ENCODE measurements at regions not wholly inside any gene's neighbourhood (a gene's known extent, or its start where the extent isn't known, plus 50 kb on each side); places are given as distances from the start of the nearest gene placed in this dataset.

DNA sequence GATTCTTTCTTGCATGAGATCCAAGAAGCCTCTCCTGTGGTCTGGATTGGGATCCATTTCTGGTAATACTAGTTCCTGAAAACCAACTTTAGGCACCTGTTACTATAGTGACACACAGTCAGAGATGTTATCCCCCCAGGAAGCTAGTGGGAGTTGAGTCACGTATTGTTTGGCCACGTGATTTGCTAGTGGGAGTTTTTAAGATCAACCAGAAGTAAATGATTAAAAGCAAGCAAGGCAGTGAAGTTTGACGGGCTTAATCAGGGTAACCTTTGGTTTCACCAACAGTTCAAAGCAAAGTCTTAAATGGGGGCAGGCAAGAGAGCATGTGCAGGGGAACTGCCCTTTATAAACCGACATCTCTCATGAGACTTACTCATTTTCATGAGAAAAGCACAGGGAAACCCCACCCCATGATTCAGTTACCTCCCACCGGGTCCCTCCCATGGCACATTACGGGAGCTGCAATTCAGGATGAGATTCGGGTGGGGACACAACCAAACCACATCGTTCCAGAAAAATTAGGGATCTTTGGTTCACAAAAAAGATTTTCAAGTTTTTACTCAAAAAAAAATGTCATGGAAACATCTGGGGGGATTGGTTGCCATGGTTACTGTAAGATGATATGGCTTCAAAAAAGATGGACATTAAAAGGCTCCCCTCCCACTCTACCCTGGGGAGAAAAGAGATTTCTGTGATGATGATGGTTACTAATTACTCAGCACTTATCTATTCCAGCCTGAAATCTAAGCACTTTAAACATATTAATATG lies 483.1 kb upstream of the ERCC4 start:
- H3K36me3 ChIP-seq: no peaks in the 10 kb centered on the region
- H3K9me3 ChIP-seq: no peaks in the 10 kb centered on the region
- intact Hi-C loops (cut with DNase I): no loop called here

DNA sequence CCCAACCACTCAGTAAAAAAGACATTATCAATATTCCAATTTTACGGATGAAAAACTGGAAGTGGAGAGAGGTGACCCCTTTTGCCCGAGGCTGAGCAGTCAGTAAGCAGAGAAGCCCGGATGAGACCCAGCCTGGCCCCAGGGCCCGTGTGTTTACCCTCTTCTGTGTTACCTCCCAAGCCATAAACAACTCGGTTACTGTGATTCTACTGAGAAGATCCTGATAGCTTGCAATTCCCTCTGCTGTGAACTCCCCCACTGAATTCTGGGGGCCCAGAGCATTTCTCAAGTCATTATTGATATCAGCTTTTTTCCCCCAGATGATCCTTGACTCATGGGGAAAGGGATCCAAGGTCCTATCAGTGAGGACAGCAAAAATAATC lies 482.6 kb upstream of the ERCC4 start:
- intact Hi-C loops (cut with DNase I): no loop called here
- Histone ChIP-seq H3K4me3 (no peak overlapping the region), H3K27me3 (no peaks in the 10 kb centered on the region), H3K9me3 (no peaks in the 10 kb centered on the region), H3K36me3 (no peaks in the 10 kb centered on the region), H3K4me1 (no peaks in the 10 kb centered on the region), H3K27ac (no peak overlapping the region)
- TF ChIP-seq, protein P1, sequence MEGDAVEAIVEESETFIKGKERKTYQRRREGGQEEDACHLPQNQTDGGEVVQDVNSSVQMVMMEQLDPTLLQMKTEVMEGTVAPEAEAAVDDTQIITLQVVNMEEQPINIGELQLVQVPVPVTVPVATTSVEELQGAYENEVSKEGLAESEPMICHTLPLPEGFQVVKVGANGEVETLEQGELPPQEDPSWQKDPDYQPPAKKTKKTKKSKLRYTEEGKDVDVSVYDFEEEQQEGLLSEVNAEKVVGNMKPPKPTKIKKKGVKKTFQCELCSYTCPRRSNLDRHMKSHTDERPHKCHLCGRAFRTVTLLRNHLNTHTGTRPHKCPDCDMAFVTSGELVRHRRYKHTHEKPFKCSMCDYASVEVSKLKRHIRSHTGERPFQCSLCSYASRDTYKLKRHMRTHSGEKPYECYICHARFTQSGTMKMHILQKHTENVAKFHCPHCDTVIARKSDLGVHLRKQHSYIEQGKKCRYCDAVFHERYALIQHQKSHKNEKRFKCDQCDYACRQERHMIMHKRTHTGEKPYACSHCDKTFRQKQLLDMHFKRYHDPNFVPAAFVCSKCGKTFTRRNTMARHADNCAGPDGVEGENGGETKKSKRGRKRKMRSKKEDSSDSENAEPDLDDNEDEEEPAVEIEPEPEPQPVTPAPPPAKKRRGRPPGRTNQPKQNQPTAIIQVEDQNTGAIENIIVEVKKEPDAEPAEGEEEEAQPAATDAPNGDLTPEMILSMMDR (IDR thresholded peaks at IDR 0.05): no peak
- DNase-seq (ENCODE audit: low spot score in 2 of 2): no peak

More for the DNA sequence above, 483.1 kb upstream of the ERCC4 start:
- Histone ChIP-seq H3K4me3 (no peak overlapping the region), H3K27me3 (no peaks in the 10 kb centered on the region), H3K27ac (no peak overlapping the region), H3K4me1 (no peaks in the 10 kb centered on the region)
- TF ChIP-seq, protein P1 (IDR thresholded peaks at IDR 0.05): no peak
- no peak for DNase-seq (ENCODE audit: low spot score in 2 of 2)

DNA sequence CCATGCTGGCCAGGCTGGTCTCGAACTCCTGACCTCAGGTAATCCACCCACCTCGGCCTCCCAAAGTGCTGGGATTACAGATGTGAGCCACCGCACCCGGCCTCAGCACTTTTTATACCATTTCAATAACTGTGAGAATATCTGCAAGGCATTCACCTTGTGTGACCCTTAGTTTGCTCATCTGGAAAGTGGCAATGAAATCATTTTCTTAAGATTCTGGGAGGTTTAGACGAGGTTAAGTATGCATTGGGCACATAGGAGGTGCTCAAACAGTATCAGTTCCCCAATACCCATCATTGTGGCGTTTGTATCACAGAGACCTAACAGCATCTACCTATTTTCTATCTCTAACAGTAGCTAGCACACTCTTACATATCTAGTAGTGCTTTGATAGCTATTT lies 481.9 kb upstream of the ERCC4 start:
- Histone ChIP-seq H3K36me3 (no peaks in the 10 kb centered on the region), H3K9me3 (no peaks in the 10 kb centered on the region), H3K4me3 (no peak overlapping the region), H3K27ac (no peak overlapping the region), H3K4me1 (no peaks in the 10 kb centered on the region), H3K27me3 (no peaks in the 10 kb centered on the region)
- TF ChIP-seq, protein P1 (IDR thresholded peaks at IDR 0.05): no peak
- no peak for DNase-seq (ENCODE audit: low spot score in 2 of 2)
- intact Hi-C loops (cut with DNase I): no loop called here

DNA sequence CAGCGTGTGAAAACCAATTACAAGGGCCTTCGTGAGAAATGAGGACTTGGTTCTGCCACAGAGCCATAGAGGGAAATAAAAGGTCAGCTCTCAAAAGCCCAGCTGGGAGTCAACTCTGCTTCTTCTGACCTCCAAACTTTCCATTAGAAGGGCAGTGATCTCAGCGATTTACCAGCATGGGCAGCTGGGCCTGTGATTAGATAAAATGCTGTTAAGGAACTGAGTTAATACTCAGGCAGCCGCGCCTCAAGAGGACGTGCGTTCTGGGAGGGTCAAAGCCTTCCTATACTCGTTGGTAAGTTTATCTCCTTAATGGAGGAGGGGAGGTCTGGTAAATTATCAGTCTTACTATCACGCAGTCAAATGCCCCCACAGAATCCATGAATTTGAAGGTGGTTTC lies 480.2 kb upstream of the ERCC4 start:
- no peak overlapping the region for H3K27ac ChIP-seq
- no peaks in the 10 kb centered on the region for H3K9me3 ChIP-seq
- H3K4me1 ChIP-seq: no peaks in the 10 kb centered on the region
- no peaks in the 10 kb centered on the region for H3K36me3 ChIP-seq
- no peak overlapping the region for H3K4me3 ChIP-seq
- no peak for DNase-seq (ENCODE audit: low spot score in 2 of 2)
- TF ChIP-seq, protein P1 (IDR thresholded peaks at IDR 0.05): no peak
- intact Hi-C loops (cut with DNase I): no loop called here
- no peaks in the 10 kb centered on the region for H3K27me3 ChIP-seq

DNA sequence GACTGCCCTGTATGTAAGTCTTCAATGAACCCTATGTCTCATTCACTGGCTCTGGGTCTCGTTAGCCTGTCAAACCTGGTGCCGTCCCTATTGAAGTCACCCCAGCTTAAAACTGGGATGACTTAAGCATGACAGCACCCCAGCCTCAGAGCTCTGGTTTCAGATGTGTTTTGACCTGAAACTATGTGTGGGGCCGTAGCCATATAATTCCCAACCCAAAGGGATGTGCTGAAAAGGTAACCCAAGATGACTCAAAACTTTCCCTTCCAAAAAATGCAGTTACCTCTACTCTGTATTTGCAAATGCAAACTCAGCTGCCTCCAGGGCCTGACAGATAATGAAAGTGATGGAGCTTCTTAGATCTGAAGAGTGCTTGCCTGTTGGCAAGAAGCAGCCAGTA lies 478.3 kb upstream of the ERCC4 start:
- Histone ChIP-seq H3K27ac (no peak overlapping the region), H3K9me3 (no peaks in the 10 kb centered on the region)
- intact Hi-C loops (cut with DNase I): no loop called here

More for the DNA sequence above, 478.3 kb upstream of the ERCC4 start:
- DNase-seq (ENCODE audit: low spot score in 2 of 2): no peak
- H3K4me1 ChIP-seq: no peaks in the 10 kb centered on the region
- H3K4me3 ChIP-seq: no peak overlapping the region
- H3K36me3 ChIP-seq: no peaks in the 10 kb centered on the region
- TF ChIP-seq, protein P1 (IDR thresholded peaks at IDR 0.05): no peak
- no peaks in the 10 kb centered on the region for H3K27me3 ChIP-seq

All from ascending aorta (tissue), 2 donors.